ENCODE measurements at regions not wholly inside any gene's neighbourhood (a gene's known extent, or its start where the extent isn't known, plus 50 kb on each side); places are given as distances from the start of the nearest gene placed in this dataset.

DNA sequence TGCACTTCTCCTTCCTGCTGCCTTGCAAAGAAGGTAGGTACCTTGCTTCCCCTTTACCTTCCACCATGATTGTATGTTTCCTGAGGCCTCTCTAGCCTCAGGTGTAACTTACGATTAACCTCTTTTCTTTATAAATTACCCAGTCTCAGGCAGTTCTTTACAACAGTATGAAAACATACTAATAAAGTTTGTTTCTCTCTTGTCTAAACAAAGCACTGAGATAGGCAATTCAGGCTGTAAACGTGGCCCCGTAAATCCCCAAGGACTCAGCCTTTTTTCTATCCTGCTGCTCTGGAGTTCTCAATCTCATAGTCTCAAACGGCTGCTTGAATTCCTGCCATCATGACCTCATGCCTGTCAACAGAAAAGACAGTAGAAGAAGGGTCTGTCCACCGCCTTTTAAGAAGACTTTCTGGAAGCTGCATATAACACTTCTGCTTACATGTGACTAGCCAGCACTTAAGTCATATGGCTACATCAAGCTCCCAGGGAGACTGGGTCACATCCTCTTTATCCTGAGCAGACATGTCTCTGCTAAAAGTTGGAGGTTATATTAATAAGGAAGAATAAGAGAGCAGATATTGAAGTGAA, 257.8 kb downstream of the EBLN2 start:
- DNase-seq (no peak), ATAC-seq (no peak)
- Histone ChIP-seq H3K4me1 (peaks cover 3% of the 10 kb centered on the region), H3K27ac (no peak overlapping the region), H3K4me3 (no peak overlapping the region), H3K9me3 (peaks cover 3% of the 10 kb centered on the region), H3K36me3 (ENCODE audit: insufficient read depth in 1 of 2, low read depth in 1 of 2) (no peaks in the 10 kb centered on the region), H3K27me3 (ENCODE audit: insufficient read depth in 3 of 3, low read length in 2 of 3) (no peaks in the 10 kb centered on the region)
- intact Hi-C loops (cut with DNase I): no loop called here
- no peak for TF ChIP-seq CTCF (IDR thresholded peaks at IDR 0.05)
- 47 to 57% (median 56%) methylated on average over 5 of the region's 5 CpGs for WGBS, 3 donors

GRCh38 chr3:73321286-73321999, 260.0 kb downstream of the EBLN2 start:
- WGBS, 3 donors: 61 to 62% (median 61%) methylated on average over 8 of the region's 8 CpGs
- intact Hi-C loops (cut with DNase I): no loop called here
- Histone ChIP-seq H3K9me3 (peaks cover 3% of the 10 kb centered on the region), H3K27ac (no peak overlapping the region), H3K36me3 (ENCODE audit: insufficient read depth in 1 of 2, low read depth in 1 of 2) (no peaks in the 10 kb centered on the region), H3K4me3 (no peak overlapping the region), H3K4me1 (peaks cover 17% of the 10 kb centered on the region), H3K27me3 (ENCODE audit: insufficient read depth in 3 of 3, low read length in 2 of 3) (no peaks in the 10 kb centered on the region)
- no peak for DNase-seq
- no peak for TF ChIP-seq CTCF (IDR thresholded peaks at IDR 0.05)
- ATAC-seq: no peak

DNA sequence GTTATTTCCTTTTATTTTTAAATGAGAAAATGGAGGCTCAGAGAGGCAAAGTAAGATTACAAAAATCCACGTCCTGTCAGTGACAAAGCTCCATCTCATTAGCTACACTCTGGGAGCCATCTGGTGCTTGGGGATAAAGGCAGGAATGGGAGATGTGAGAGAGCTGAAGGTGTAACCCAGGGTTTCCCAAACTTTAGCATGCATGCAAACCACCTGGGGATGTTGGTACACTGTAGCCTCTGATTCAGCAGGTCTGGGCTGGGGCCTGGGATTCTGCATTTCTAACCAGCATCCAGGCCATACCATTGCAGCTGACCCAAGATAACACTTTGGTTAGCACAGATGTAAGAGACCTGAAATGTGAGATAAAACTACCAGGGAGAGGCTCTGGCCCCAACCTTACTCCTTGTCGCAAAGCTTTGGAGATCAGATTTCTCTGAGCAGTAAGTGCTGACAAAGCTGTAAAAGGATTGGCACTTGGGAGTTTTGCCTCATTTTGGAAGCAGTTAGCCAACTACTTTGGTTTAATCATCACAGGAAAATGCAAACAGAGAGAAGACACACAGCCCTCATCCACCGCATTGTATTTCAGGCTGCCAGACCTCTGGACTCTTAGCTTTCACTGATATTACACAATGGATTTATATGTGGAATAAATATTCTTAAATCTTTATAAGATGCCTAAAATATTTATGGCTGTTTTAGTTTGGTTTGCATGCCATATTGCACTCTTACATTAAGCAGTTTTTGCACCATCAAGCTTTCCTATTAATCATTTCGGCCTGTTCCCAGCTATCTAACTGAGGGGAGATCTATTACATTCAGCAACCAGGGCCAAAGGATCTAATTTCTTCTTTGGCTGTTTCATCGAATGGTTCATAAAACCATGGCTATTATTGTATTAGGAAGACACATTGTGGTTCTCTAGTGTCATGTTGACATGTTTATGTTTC, 263.0 kb downstream of the EBLN2 start:
- no peak for TF ChIP-seq CTCF (IDR thresholded peaks at IDR 0.05)
- DNase-seq (no peak), ATAC-seq (peak in 3 of 4 donors; percentile 51 to 84 (median 61))
- Histone ChIP-seq H3K27me3 (ENCODE audit: insufficient read depth in 3 of 3, low read length in 2 of 3) (no peaks in the 10 kb centered on the region), H3K27ac (peak overlapping the region; percentile 9), H3K9me3 (peaks cover 3% of the 10 kb centered on the region), H3K4me3 (no peak overlapping the region), H3K4me1 (peaks cover 17% of the 10 kb centered on the region), H3K36me3 (ENCODE audit: insufficient read depth in 1 of 2, low read depth in 1 of 2) (no peaks in the 10 kb centered on the region)
- WGBS, 3 donors: 28 to 39% (median 28%) methylated on average over 5 of the region's 5 CpGs
- intact Hi-C loops (cut with DNase I): no loop called here

DNA sequence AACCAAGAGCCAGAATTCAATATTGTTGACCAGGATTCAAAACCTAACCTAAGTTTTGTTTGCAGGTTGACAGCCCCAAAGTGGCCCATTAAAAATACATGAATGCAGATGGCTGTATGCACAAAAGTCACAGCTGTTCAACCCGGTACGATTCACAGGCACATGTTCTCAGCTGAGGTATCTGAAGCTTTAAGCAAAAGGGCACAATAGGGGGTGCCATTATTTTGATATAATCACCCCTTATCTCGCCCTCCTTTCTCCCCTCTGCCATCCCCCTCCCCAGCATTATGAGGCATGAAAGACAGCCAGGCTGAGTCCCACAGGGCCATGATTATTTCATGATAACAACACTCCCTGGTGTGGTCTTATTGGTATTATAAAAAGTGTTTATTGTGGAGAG, 264.9 kb downstream of the EBLN2 start:
- H3K9me3 ChIP-seq: peaks cover 3% of the 10 kb centered on the region

More for the DNA sequence above, 264.9 kb downstream of the EBLN2 start:
- TF ChIP-seq CTCF (IDR thresholded peaks at IDR 0.05): no peak
- Histone ChIP-seq H3K4me1 (peaks cover 17% of the 10 kb centered on the region), H3K27me3 (ENCODE audit: insufficient read depth in 3 of 3, low read length in 2 of 3) (no peaks in the 10 kb centered on the region), H3K27ac (no peak overlapping the region), H3K36me3 (ENCODE audit: insufficient read depth in 1 of 2, low read depth in 1 of 2) (no peaks in the 10 kb centered on the region), H3K4me3 (no peak overlapping the region)
- 64 to 85% (median 67%) methylated on average over 3 of the region's 3 CpGs for WGBS, 3 donors
- intact Hi-C loops (cut with DNase I): no loop called here
- DNase-seq: no peak
- no peak for ATAC-seq

Measured in psoas muscle (tissue), 7 donors.